ENCODE measurements at regions not wholly inside any gene's neighbourhood (a gene's known extent, or its start where the extent isn't known, plus 50 kb on each side); places are given as distances from the start of the nearest gene placed in this dataset.

- no peak for DNase-seq (ENCODE audit: extremely low spot score)
- ChIA-PET POLR2A (no interaction called here), CTCF (interaction anchor here (1.3 kb wide), 1 partner anchor 92 kb away, joined by 3 read pairs; no protein-coding TSS in a partner anchor)
- no peak for TF ChIP-seq CTCF (IDR thresholded peaks at IDR 0.05; ENCODE audit: control extremely low read depth, extremely low read depth, low read depth, missing control alignments)
These were observed 157.9 kb downstream of the ZDHHC21 start for GRCh38 chr9:14535161-14535955.

- POLR2A ChIA-PET = no interaction called here
These were observed 159.2 kb downstream of the ZDHHC21 start for GRCh38 chr9:14533867-14534640.

GRCh38 chr9:14532456-14533115 is 160.6 kb downstream of the ZDHHC21 start:
- TF ChIP-seq CTCF (IDR thresholded peaks at IDR 0.05; ENCODE audit: control extremely low read depth, extremely low read depth, low read depth, missing control alignments) = no peak
- no peak for DNase-seq (ENCODE audit: extremely low spot score)
- ChIA-PET CTCF (interaction anchor here (1.0 kb wide), 1 partner anchor 13 kb away, joined by 4 read pairs; no protein-coding TSS in a partner anchor), POLR2A (no interaction called here)

More at GRCh38 chr9:14533867-14534640, 159.2 kb downstream of the ZDHHC21 start:
- DNase-seq (ENCODE audit: extremely low spot score) = no peak
- no peak for TF ChIP-seq CTCF (IDR thresholded peaks at IDR 0.05; ENCODE audit: control extremely low read depth, extremely low read depth, low read depth, missing control alignments)
- CTCF ChIA-PET = no interaction called here

GRCh38 chr9:14531341-14532269 is 161.6 kb downstream of the ZDHHC21 start:
- POLR2A ChIA-PET = no interaction called here
- no peak for DNase-seq (ENCODE audit: extremely low spot score)
- CTCF ChIA-PET = interaction anchor here (1.0 kb wide), 1 partner anchor 12 kb away, joined by 4 read pairs; no protein-coding TSS in a partner anchor
- TF ChIP-seq CTCF (IDR thresholded peaks at IDR 0.05; ENCODE audit: control extremely low read depth, extremely low read depth, low read depth, missing control alignments) = no peak

GRCh38 chr9:14530841-14531240 is 162.4 kb downstream of the ZDHHC21 start:
- no peak for DNase-seq (ENCODE audit: extremely low spot score)
- no peak for TF ChIP-seq CTCF (IDR thresholded peaks at IDR 0.05; ENCODE audit: control extremely low read depth, extremely low read depth, low read depth, missing control alignments)
- CTCF ChIA-PET = no interaction called here
- POLR2A ChIA-PET = no interaction called here
